A549 (cell line): ENCODE measurements at regions not wholly inside any gene's neighbourhood (a gene's known extent, or its start where the extent isn't known, plus 50 kb on each side); places are given as distances from the start of the nearest gene placed in this dataset.
A peak's percentile ranks its signal among the peaks of the same experiment; 100 is the strongest.

Source experiments
- ATAC-seq, 2 experiments: fragments of 200-7000 bp in 1 of 2; fragments of >200 bp in 1 of 2; cut with Nextera tagmentation in 1 of 2; cut with Tn5 transposase in 1 of 2; 3 replicates each; pipeline versions ENCODE4 v1.8.0 to v1.9.1; 2018 to 2020; ENCODE audit warnings: mild to moderate bottlenecking in 1 of 2, moderate library complexity in 1 of 2
- CTCF ChIA-PET: fragments of 300-600 bp; sonication (Branson Sonifier 250); formaldehyde crosslinking; extraction: SDS; loops from one replicate; lab custom pipeline; 2021; ENCODE audit warnings: antibody characterized with exemption, inconsistent platforms; lab: Yijun Ruan, JAX
- POLR2A ChIA-PET: fragments of 350-600 bp; formaldehyde crosslinking; extraction: SDS; loops from one replicate; lab custom pipeline; 2021; ENCODE audit warnings: antibody characterized with exemption, inconsistent platforms; lab: Yijun Ruan, JAX
- DNase-seq, 2 experiments: peaks; one replicate each; pipeline versions ENCODE4 v3.0.0 to v3.0.0-alpha.2; 2011 to 2016; ENCODE audit warnings: low read depth in 1 of 2, low spot score in 1 of 2
- FAIRE-seq: peaks from 2 replicates; lab custom pipeline; 2011; peaks lifted over from hg19 to GRCh38; lab: Jason Lieb, UNC
- H3K27ac ChIP-seq, 2 experiments: fragments of >200 bp; sonication (Bioruptor Twin); formaldehyde crosslinking; 3 replicates each; pipeline ENCODE4 v1.5.1; 2016 to 2017
- H3K4me1 ChIP-seq: fragments of >200 bp; sonication (Bioruptor Twin); formaldehyde crosslinking; 3 replicates; pipeline ENCODE4 v1.6.1; 2016
- H3K4me2 ChIP-seq: fragments of >200 bp; sonication (Bioruptor Twin); formaldehyde crosslinking; 3 replicates; pipeline ENCODE4 v1.6.1; 2016
- H3K4me3 ChIP-seq: fragments of >200 bp; sonication (Bioruptor Twin); formaldehyde crosslinking; 3 replicates; pipeline ENCODE4 v1.5.1; 2016
- H3K9me3 ChIP-seq: fragments of >200 bp; sonication (Bioruptor Twin); formaldehyde crosslinking; 3 replicates; pipeline ENCODE4 v1.6.1; 2016
- CBX2 ChIP-seq: fragments of 200-600 bp; sonication (generic); IDR thresholded peaks from 2 replicates; pipeline ENCODE4 v1.6.1; 2016; ENCODE audit warnings: low read depth, mild to moderate bottlenecking, borderline replicate concordance
- CHD2 ChIP-seq: fragments of 150-350 bp; IDR thresholded peaks from 2 replicates; pipeline ENCODE4 v1.6.1; 2014; ENCODE audit warnings: low read length; ENCODE audit not compliant: partially characterized antibody
- EHMT2 ChIP-seq: fragments of 200-600 bp; sonication (generic); IDR thresholded peaks from 2 replicates; pipeline ENCODE4 v1.6.1; 2016; ENCODE audit warnings: antibody characterized with exemption, low read depth, mild to moderate bottlenecking, moderate library complexity
- ESRRA ChIP-seq: fragments of 150-350 bp; IDR thresholded peaks from 2 replicates; pipeline ENCODE4 v1.6.1; 2014; ENCODE audit warnings: mild to moderate bottlenecking, low read length, borderline replicate concordance
- FOSB ChIP-seq: fragments of 250-450 bp; sonication (Bioruptor Pico); IDR thresholded peaks from 2 replicates; pipeline ENCODE4 v1.5.0; 2020; ENCODE audit warnings: mild to moderate bottlenecking, moderate library complexity
- FOSL2 ChIP-seq, 2 experiments: fragments of 450-650 bp in 1 of 2; fragments of >200 bp in 1 of 2; sonication (Bioruptor Twin) in 1 of 2; formaldehyde crosslinking; IDR thresholded peaks; 2 replicates each; pipeline versions ENCODE4 v1.5.0 to v1.6.1; 2016 to 2020; ENCODE audit warnings: mild to moderate bottlenecking in 1 of 2, moderate library complexity in 1 of 2
- FOXS1 ChIP-seq: fragments of 250-450 bp; sonication (Bioruptor Pico); IDR thresholded peaks from 2 replicates; pipeline ENCODE4 v1.5.0; 2020; ENCODE audit warnings: mild to moderate bottlenecking, moderate library complexity
- GATA3 ChIP-seq: IDR thresholded peaks from 2 replicates; pipeline ENCODE4 v1.6.1; 2012; ENCODE audit warnings: borderline replicate concordance
- HEYL ChIP-seq: fragments of 250-450 bp; sonication (Bioruptor Pico); IDR thresholded peaks from 2 replicates; pipeline ENCODE4 v1.8.0; 2021; ENCODE audit warnings: mild to moderate bottlenecking, moderate library complexity
- HOXB13 ChIP-seq: fragments of 250-450 bp; sonication (Bioruptor Pico); IDR thresholded peaks from 2 replicates; pipeline ENCODE4 v1.5.0; 2020; ENCODE audit warnings: low read depth, mild to moderate bottlenecking, moderate library complexity
- HOXB5 ChIP-seq: fragments of 250-450 bp; sonication (Bioruptor Pico); IDR thresholded peaks from 2 replicates; pipeline ENCODE4 v1.5.0; 2020; ENCODE audit warnings: mild to moderate bottlenecking, moderate library complexity
- MYC ChIP-seq: IDR thresholded peaks from 2 replicates; pipeline ENCODE4 v1.6.1; 2012; ENCODE audit warnings: mild to moderate bottlenecking, inconsistent platforms, low read length, improper control_type of control experiment, borderline replicate concordance
- NPAS2 ChIP-seq: fragments of 250-450 bp; sonication (Bioruptor Pico); IDR thresholded peaks from 2 replicates; pipeline ENCODE4 v1.8.0; 2022; ENCODE audit warnings: mild to moderate bottlenecking, moderate library complexity, borderline replicate concordance
- PHF8 ChIP-seq: fragments of 200-600 bp; sonication (generic); IDR thresholded peaks from 2 replicates; pipeline ENCODE4 v1.6.1; 2016; ENCODE audit warnings: low read depth, mild to moderate bottlenecking, antibody characterized with exemption, moderate library complexity, borderline replicate concordance
- POLR2A ChIP-seq: IDR thresholded peaks from 2 replicates; pipeline ENCODE4 v1.6.1; 2012; ENCODE audit warnings: mild to moderate bottlenecking, low read length
- RAD21 ChIP-seq, 2 experiments: fragments of >200 bp in 1 of 2; sonication (Bioruptor Twin) in 1 of 2; formaldehyde crosslinking in 1 of 2; IDR thresholded peaks in 1 of 2; conservative IDR thresholded peaks in 1 of 2; 2 replicates in 1 of 2; 3 replicates in 1 of 2; pipeline ENCODE4 v1.6.1; 2012 to 2018; ENCODE audit warnings: inconsistent platforms in 1 of 2
- RARB ChIP-seq: fragments of 250-450 bp; sonication (Bioruptor Pico); IDR thresholded peaks from 2 replicates; pipeline ENCODE4 v1.8.0; 2021; ENCODE audit warnings: mild to moderate bottlenecking, moderate library complexity
- RNF2 ChIP-seq: fragments of 200-600 bp; sonication (generic); IDR thresholded peaks from 2 replicates; pipeline ENCODE4 v1.6.1; 2016; ENCODE audit warnings: low read depth, mild to moderate bottlenecking, antibody characterized with exemption, moderate library complexity, borderline replicate concordance
- TFCP2L1 ChIP-seq: fragments of 250-450 bp; sonication (Bioruptor Pico); IDR thresholded peaks from 2 replicates; pipeline ENCODE4 v1.5.0; 2021; ENCODE audit warnings: mild to moderate bottlenecking
- ZSCAN20 ChIP-seq: fragments of 250-450 bp; sonication (Bioruptor Pico); IDR thresholded peaks from 2 replicates; pipeline ENCODE4 v1.8.0; 2022; ENCODE audit warnings: mild to moderate bottlenecking, moderate library complexity
- WGBS: methylation state at CpG from one replicate; pipeline ENCODE4 v1.1.6; 2017; ENCODE audit errors: missing lambda C conversion rate; 5-methylcytosine and 5-hydroxymethylcytosine counted together
- TF ChIP-seq, protein P1 (sequence below): fragments of 250-450 bp; sonication (Bioruptor Pico); IDR thresholded peaks from 2 replicates; pipeline ENCODE4 v1.5.0; 2020; ENCODE audit warnings: low read depth, mild to moderate bottlenecking, moderate library complexity
- TF ChIP-seq, protein P2 (sequence below): IDR thresholded peaks from 2 replicates; pipeline ENCODE4 v1.6.1; 2012
- TF ChIP-seq, protein P3 (sequence below): IDR thresholded peaks from 2 replicates; pipeline ENCODE4 v1.6.1; 2012; ENCODE audit warnings: low read depth, borderline replicate concordance
- TF ChIP-seq, protein P4 (sequence below): IDR thresholded peaks from 2 replicates; pipeline ENCODE4 v1.6.1; 2012

DNA sequence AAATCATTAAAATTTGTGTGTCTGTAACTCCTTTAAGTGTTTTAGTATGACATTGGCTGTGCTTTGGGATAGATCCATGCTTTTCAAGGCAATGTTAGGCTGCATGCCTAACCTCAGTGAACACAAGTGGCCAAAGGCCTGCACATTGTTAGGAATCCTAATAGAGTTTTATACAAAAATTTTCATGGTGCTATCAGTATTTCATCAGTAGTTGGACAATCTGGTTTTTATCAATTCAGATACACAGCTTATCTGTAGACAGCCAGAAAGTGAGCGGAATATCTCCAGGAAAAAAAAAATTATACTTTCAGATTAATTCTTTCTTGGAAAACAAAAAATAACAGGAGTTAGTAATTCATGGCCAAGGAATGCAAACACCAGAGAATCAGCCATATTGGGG, 324.0 kb upstream of the PDE3A start:
- H3K27ac ChIP-seq, result no peak overlapping the region
- 80% methylated on average over 1 of the region's 1 CpG for WGBS
- CTCF ChIA-PET, result no interaction called here
- H3K4me3 ChIP-seq, result no peak overlapping the region
- FAIRE-seq (no peak), ATAC-seq (no peak), DNase-seq (no peak)
- H3K4me2 ChIP-seq, result no peak overlapping the region
- H3K4me1 ChIP-seq, result no peaks in the 10 kb centered on the region
- POLR2A ChIA-PET, result no interaction called here
- TF ChIP-seq ZSCAN20 (no peak), FOXS1 (CRISPR knock-in tag) (no peak), PHF8 (no peak), HEYL (CRISPR knock-in tag) (no peak), EHMT2 (no peak), MYC (no peak)
- no peaks in the 10 kb centered on the region for H3K9me3 ChIP-seq

DNA sequence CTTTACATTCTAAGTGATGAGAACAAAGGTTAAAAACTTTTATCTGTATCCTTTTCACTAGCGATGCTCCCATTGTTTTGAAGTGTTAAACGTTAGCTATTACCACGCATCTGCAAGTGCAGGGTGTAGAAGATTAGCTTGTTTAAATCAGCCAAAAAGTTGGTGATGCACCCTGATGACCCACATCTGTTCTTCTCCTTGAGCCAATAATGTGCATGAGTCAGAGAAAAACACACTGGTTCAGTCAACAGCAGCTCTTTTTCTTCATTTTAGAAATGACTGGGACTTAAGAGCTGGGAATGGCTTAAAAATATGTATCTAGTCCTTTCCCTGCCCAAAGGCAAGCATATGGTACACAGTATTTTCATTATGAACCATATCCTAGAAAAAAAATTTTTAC, 323.5 kb upstream of the PDE3A start:
- H3K4me1 ChIP-seq, result no peaks in the 10 kb centered on the region
- ATAC-seq (no peak), DNase-seq (peak in 1 of 2 experiments; percentile 2), FAIRE-seq (no peak)
- H3K4me3 ChIP-seq, result no peak overlapping the region
- no peaks in the 10 kb centered on the region for H3K9me3 ChIP-seq
- TF ChIP-seq MYC (no peak), RNF2 (no peak), POLR2A (no peak), HOXB5 (CRISPR knock-in tag) (no peak), NPAS2 (no peak), RAD21 (conservative IDR thresholded peaks at IDR 0.05 in 1 of 2, IDR thresholded peaks at IDR 0.05 in 1 of 2) (no peak), FOSB (CRISPR knock-in tag) (no peak), HOXB13 (CRISPR knock-in tag) (no peak), EHMT2 (no peak), TFCP2L1 (CRISPR knock-in tag) (no peak), ESRRA (no peak), CHD2 (no peak), CBX2 (no peak), FOSL2 (IDR thresholded peaks at IDR 0.05) (no peak), FOSL2 (CRISPR knock-in tag; IDR thresholded peaks at IDR 0.05) (no peak)
- TF ChIP-seq, protein P1, sequence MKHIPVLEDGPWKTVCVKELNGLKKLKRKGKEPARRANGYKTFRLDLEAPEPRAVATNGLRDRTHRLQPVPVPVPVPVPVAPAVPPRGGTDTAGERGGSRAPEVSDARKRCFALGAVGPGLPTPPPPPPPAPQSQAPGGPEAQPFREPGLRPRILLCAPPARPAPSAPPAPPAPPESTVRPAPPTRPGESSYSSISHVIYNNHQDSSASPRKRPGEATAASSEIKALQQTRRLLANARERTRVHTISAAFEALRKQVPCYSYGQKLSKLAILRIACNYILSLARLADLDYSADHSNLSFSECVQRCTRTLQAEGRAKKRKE (CRISPR knock-in tag), result no peak
- TF ChIP-seq, protein P2, sequence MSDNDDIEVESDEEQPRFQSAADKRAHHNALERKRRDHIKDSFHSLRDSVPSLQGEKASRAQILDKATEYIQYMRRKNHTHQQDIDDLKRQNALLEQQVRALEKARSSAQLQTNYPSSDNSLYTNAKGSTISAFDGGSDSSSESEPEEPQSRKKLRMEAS, result no peak
- TF ChIP-seq, protein P3, sequence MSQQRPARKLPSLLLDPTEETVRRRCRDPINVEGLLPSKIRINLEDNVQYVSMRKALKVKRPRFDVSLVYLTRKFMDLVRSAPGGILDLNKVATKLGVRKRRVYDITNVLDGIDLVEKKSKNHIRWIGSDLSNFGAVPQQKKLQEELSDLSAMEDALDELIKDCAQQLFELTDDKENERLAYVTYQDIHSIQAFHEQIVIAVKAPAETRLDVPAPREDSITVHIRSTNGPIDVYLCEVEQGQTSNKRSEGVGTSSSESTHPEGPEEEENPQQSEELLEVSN, result no peak
- POLR2A ChIA-PET, result no interaction called here
- CTCF ChIA-PET, result interaction anchor here (0.6 kb wide), 1 partner anchor 1315 kb away, joined by 4 read pairs; no protein-coding TSS in a partner anchor
- 69% methylated on average over 3 of the region's 3 CpGs for WGBS
- no peak overlapping the region for H3K27ac ChIP-seq
- no peak overlapping the region for H3K4me2 ChIP-seq

DNA sequence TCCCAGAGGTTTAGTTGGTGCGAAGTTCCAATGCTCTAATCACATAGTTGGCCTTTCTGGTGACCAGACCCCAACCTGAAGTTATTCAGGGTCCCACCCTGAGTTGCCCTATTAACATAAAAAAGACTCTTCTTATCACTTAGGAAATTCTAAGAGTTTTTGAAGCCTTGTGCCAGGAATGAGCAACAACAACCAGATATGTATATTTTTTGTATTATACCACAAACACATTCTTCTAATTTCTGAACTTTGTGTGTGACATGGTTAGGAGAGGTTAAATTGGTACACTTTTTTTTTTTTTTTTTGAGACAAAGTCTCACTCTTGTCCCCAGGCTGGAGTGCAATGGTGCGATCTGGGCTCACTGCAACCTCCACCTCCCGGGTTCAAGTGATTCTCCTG, 320.4 kb upstream of the PDE3A start:
- no peak for FAIRE-seq
- H3K27ac ChIP-seq, result no peak overlapping the region
- POLR2A ChIA-PET, result no interaction called here
- no peaks in the 10 kb centered on the region for H3K4me1 ChIP-seq
- ATAC-seq, result no peak
- TF ChIP-seq RARB (CRISPR knock-in tag), result no peak
- no peak for TF ChIP-seq GATA3
- TF ChIP-seq CHD2, result no peak
- TF ChIP-seq, protein P4, sequence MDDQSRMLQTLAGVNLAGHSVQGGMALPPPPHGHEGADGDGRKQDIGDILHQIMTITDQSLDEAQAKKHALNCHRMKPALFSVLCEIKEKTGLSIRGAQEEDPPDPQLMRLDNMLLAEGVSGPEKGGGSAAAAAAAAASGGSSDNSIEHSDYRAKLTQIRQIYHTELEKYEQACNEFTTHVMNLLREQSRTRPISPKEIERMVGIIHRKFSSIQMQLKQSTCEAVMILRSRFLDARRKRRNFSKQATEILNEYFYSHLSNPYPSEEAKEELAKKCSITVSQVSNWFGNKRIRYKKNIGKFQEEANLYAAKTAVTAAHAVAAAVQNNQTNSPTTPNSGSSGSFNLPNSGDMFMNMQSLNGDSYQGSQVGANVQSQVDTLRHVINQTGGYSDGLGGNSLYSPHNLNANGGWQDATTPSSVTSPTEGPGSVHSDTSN, result no peak
- TF ChIP-seq, all 56 proteins: peak for 0
- DNase-seq, result no peak
- Histone ChIP-seq H3K4me3 (no peak overlapping the region), H3K4me2 (no peak overlapping the region), H3K9me3 (no peaks in the 10 kb centered on the region)
- CTCF ChIA-PET, result no interaction called here
- WGBS, result 68% methylated on average over 3 of the region's 3 CpGs
